OCI-LY7 (cell line): ENCODE measurements at regions not wholly inside any gene's neighbourhood (a gene's known extent, or its start where the extent isn't known, plus 50 kb on each side); places are given as distances from the start of the nearest gene placed in this dataset.

Source experiments
- BruUV-seq: library from RNA; stranded (reverse); fragments of 400-500 nt; replicated peaks from 2 replicates; lab custom pipeline; 2021; lab: Mats Ljungman, UMichigan
- CTCF ChIA-PET: fragments of 300-600 bp; sonication (Branson Sonifier 250); formaldehyde crosslinking; loops from one replicate; lab custom pipeline; 2022; ENCODE audit warnings: antibody characterized with exemption; ENCODE audit not compliant: unreplicated experiment; lab: Charles Lee
- POLR2A ChIA-PET: fragments of 300-600 bp; sonication (Branson Sonifier 250); formaldehyde crosslinking; loops from one replicate; lab custom pipeline; 2022; ENCODE audit warnings: antibody characterized with exemption; lab: Charles Lee
- DNase-seq: peaks from one replicate; pipeline ENCODE4 v3.0.0-alpha.2; 2015; ENCODE audit warnings: low spot score
- H2AFZ ChIP-seq: fragments of 200-600 bp; sonication (generic), shearing (Covaris generic); 2 replicates; pipeline ENCODE4 v1.6.1; 2014; ENCODE audit warnings: mild to moderate bottlenecking, antibody characterized with exemption, low read length, moderate library complexity
- H3K27ac ChIP-seq: fragments of 200-600 bp; sonication (generic); 2 replicates; pipeline ENCODE4 v1.5.1; 2014; ENCODE audit warnings: mixed run types, low read depth, mild to moderate bottlenecking, moderate library complexity, low read length, inconsistent platforms; ENCODE audit not compliant: poor library complexity, severe bottlenecking
- H3K36me3 ChIP-seq: fragments of 200-600 bp; sonication (generic); 2 replicates; pipeline ENCODE4 v1.6.1; 2014; ENCODE audit warnings: mild to moderate bottlenecking, antibody characterized with exemption, low read length, moderate library complexity, mixed read lengths; ENCODE audit not compliant: insufficient read depth
- H3K4me1 ChIP-seq: fragments of 200-600 bp; sonication (generic); 2 replicates; pipeline ENCODE4 v1.5.1; 2014; ENCODE audit warnings: mild to moderate bottlenecking, low read length; ENCODE audit not compliant: insufficient read depth, poor library complexity, severe bottlenecking
- H3K4me2 ChIP-seq: fragments of 200-600 bp; sonication (generic); 2 replicates; pipeline ENCODE4 v1.6.1; 2014; ENCODE audit warnings: mild to moderate bottlenecking, low read length
- H3K4me3 ChIP-seq: fragments of 200-600 bp; sonication (generic); 2 replicates; pipeline ENCODE4 v1.5.1; 2014; ENCODE audit warnings: mild to moderate bottlenecking, low read depth, low read length; ENCODE audit not compliant: poor library complexity, severe bottlenecking
- H3K79me2 ChIP-seq: fragments of 200-600 bp; sonication (generic); 2 replicates; pipeline ENCODE4 v1.6.1; 2016; ENCODE audit warnings: low read depth, mild to moderate bottlenecking, low read length, moderate library complexity, mixed read lengths; ENCODE audit not compliant: insufficient read depth
- H3K9me2 ChIP-seq: fragments of 200-600 bp; sonication (generic); 2 replicates; pipeline ENCODE4 v1.6.1; 2016; ENCODE audit warnings: mild to moderate bottlenecking, low read length, mixed read lengths; ENCODE audit not compliant: insufficient read depth
- H3K9me3 ChIP-seq: fragments of 200-600 bp; sonication (generic); 2 replicates; pipeline ENCODE4 v1.6.1; 2014; ENCODE audit warnings: mild to moderate bottlenecking, mixed run types, low read length, mixed read lengths
- H4K20me1 ChIP-seq: fragments of 200-600 bp; sonication (generic); 2 replicates; pipeline ENCODE4 v1.6.1; 2014; ENCODE audit warnings: mild to moderate bottlenecking, antibody characterized with exemption, low read length, moderate library complexity, mixed read lengths; ENCODE audit not compliant: insufficient read depth
- CTCF ChIP-seq: fragments of 200-600 bp; sonication (generic); conservative IDR thresholded peaks from 2 replicates; pipeline ENCODE4 v1.5.1; 2014; ENCODE audit warnings: mild to moderate bottlenecking, antibody characterized with exemption, low read length, moderate library complexity, mixed read lengths
- EZH2phosphoT487 ChIP-seq: fragments of 200-600 bp; sonication (generic); IDR thresholded peaks from 2 replicates; pipeline ENCODE4 v1.6.1; 2018; ENCODE audit warnings: low read depth, borderline replicate concordance, mild to moderate bottlenecking, mixed run types, antibody characterized with exemption, low read length, moderate library complexity, mixed read lengths
- intact Hi-C: fragments of 100-400 bp; cut with micrococcal nuclease; formaldehyde crosslinking; loops from one replicate; pipeline ENCODE4 v1.10.0; 2022; ENCODE audit not compliant: unreplicated experiment

- H3K27ac ChIP-seq: no peak overlapping the region
- no peaks in the 10 kb centered on the region for H3K9me3 ChIP-seq
- no peaks in the 10 kb centered on the region for H3K79me2 ChIP-seq
- no peak overlapping the region for H3K4me3 ChIP-seq
- ChIA-PET POLR2A (no interaction called here), CTCF (no interaction called here)
- no peaks in the 10 kb centered on the region for H3K36me3 ChIP-seq
- no peak overlapping the region for H3K4me2 ChIP-seq
- BruUV-seq: no TSS peak
- no peak for DNase-seq
- no peaks in the 10 kb centered on the region for H4K20me1 ChIP-seq
- H3K4me1 ChIP-seq: no peaks in the 10 kb centered on the region
- no peaks in the 10 kb centered on the region for H3K9me2 ChIP-seq
- TF ChIP-seq EZH2phosphoT487 (no peak), CTCF (no peak)
- intact Hi-C loops: no loop called here
- no peak overlapping the region for H2AFZ ChIP-seq
Measured at GRCh38 chr10:128927497-128928161, 539.4 kb upstream of the MGMT start.

DNA sequence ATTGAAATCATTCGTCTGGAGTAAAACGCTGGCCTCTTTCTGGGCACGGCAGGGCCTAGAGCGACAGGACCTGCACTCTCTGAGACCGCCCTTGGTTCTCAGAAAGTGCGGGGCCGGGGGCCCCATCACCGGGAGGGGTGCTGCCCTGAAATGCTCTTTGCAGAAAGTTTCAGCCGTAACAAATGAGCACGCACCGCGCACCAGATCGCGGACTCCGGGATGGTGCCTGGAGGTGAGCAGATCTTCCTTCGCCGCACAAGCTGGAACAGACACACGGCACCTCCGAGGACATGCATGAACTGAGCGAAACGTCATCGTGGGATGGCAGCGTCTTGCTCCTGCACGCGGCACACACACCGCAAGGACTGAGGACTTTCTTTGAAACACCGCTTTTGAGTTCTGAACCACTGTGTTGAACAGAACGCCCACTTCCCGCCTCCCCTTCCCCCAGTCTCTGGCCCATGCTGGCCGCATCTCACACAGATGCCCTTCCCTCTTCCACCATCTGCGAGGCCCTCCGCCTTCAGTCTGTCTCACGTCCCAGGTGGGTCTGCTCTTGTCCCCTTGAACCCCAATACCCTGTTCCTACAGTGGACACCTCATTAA lies 538.7 kb upstream of the MGMT start:
- no peaks in the 10 kb centered on the region for H3K9me3 ChIP-seq
- no peak overlapping the region for H2AFZ ChIP-seq
- no peaks in the 10 kb centered on the region for H3K36me3 ChIP-seq
- no peaks in the 10 kb centered on the region for H4K20me1 ChIP-seq
- no peak for DNase-seq
- intact Hi-C loops: no loop called here
- ChIA-PET POLR2A (no interaction called here), CTCF (no interaction called here)
- BruUV-seq: no TSS peak
- H3K4me2 ChIP-seq: no peak overlapping the region
- H3K79me2 ChIP-seq: no peaks in the 10 kb centered on the region
- no peak overlapping the region for H3K27ac ChIP-seq
- H3K4me1 ChIP-seq: no peaks in the 10 kb centered on the region
- TF ChIP-seq CTCF (no peak), EZH2phosphoT487 (no peak)
- no peak overlapping the region for H3K4me3 ChIP-seq
- no peaks in the 10 kb centered on the region for H3K9me2 ChIP-seq

DNA sequence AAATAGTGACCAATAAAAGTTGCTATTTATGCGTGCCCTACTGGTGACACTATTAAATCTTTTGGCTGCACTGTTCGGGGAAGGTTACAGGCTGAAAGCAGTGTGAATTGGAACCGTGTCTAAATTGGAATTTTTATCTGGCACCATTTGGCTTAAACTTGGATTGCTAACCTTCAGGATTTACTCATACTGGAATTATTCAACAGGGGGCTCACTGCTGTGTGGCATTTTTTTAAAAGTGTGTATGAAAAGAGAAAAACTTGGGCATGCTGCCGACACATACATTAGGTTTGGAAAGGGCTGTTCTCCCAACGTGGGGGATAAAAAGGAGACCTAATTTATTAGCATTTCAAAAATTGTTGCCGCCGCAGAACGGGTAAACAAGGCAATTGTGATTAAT lies 537.9 kb upstream of the MGMT start:
- H3K9me2 ChIP-seq: no peaks in the 10 kb centered on the region
- intact Hi-C loops: no loop called here
- H3K9me3 ChIP-seq: no peaks in the 10 kb centered on the region
- POLR2A ChIA-PET: interaction anchor here (0.8 kb wide), 1 partner anchor 24 kb away, joined by 3 read pairs; no protein-coding TSS in a partner anchor
- DNase-seq: no peak
- no peak overlapping the region for H3K4me2 ChIP-seq
- no peak overlapping the region for H2AFZ ChIP-seq
- H4K20me1 ChIP-seq: no peaks in the 10 kb centered on the region
- no peaks in the 10 kb centered on the region for H3K79me2 ChIP-seq
- TF ChIP-seq EZH2phosphoT487 (no peak), CTCF (no peak)
- H3K4me3 ChIP-seq: no peak overlapping the region
- CTCF ChIA-PET: no interaction called here
- BruUV-seq: no TSS peak
- H3K27ac ChIP-seq: no peak overlapping the region
- H3K36me3 ChIP-seq: no peaks in the 10 kb centered on the region
- H3K4me1 ChIP-seq: no peaks in the 10 kb centered on the region
